Esophagus muscularis mucosa (tissue), 4 donors: ENCODE measurements at regions not wholly inside any gene's neighbourhood (a gene's known extent, or its start where the extent isn't known, plus 50 kb on each side); places are given as distances from the start of the nearest gene placed in this dataset.

ENCODE experiments used
- DNase-seq: peaks from one replicate; pipeline ENCODE4 v3.0.0-alpha.2; 2017; ENCODE audit errors: extremely low spot score
- H3K27ac ChIP-seq, 4 donors: fragments of 200-600 bp; sonication (generic); replicated peaks in 1 of 4; 1 replicate in 3 of 4; 2 replicates in 1 of 4; pipeline ENCODE4 v1.5.1; 2016 to 2019; ENCODE audit warnings: mild to moderate bottlenecking in 1 of 4
- H3K27me3 ChIP-seq, 4 donors: fragments of 200-600 bp; sonication (generic); one replicate each; pipeline versions ENCODE4 v1.5.1 to v1.6.0; 2016 to 2019
- H3K36me3 ChIP-seq, 4 donors: fragments of 200-600 bp; sonication (generic); one replicate each; pipeline ENCODE4 v1.5.1; 2016 to 2019
- H3K4me1 ChIP-seq, 4 donors: fragments of 200-600 bp; sonication (generic); one replicate each; pipeline ENCODE4 v1.5.1; 2016 to 2019
- H3K4me3 ChIP-seq, 4 donors: fragments of 200-600 bp; sonication (generic); 1 replicate in 2 of 4; 2 replicates in 2 of 4; pipeline ENCODE4 v1.5.1; 2016 to 2019; ENCODE audit warnings: mild to moderate bottlenecking in 4 of 4, moderate library complexity in 1 of 4
- H3K9me3 ChIP-seq, 4 donors: fragments of 200-600 bp; sonication (generic); 1 replicate in 3 of 4; 2 replicates in 1 of 4; pipeline ENCODE4 v1.5.1; 2016 to 2019
- EP300 ChIP-seq: sonication (generic); formaldehyde crosslinking; IDR thresholded peaks from one replicate; pipeline ENCODE4 v1.6.1; 2017; ENCODE audit warnings: antibody characterized with exemption
- POLR2A ChIP-seq: fragments of 450-650 bp; IDR thresholded peaks from one replicate; pipeline ENCODE4 v1.6.1; 2017; ENCODE audit warnings: antibody characterized with exemption, moderate library complexity, mild to moderate bottlenecking, low read depth
- POLR2AphosphoS5 ChIP-seq, 2 donors: sonication (generic); formaldehyde crosslinking; IDR thresholded peaks; one replicate each; pipeline ENCODE4 v1.6.1; 2017; ENCODE audit warnings: antibody characterized with exemption in 2 of 2
- WGBS: methylation state at CpG from one replicate; pipeline ENCODE4 v1.1.5; 2018; 5-methylcytosine and 5-hydroxymethylcytosine counted together
- intact Hi-C: fragments of 100-400 bp; cut with DNase I; formaldehyde crosslinking; loops from one replicate; pipeline ENCODE4 v1.15.1; 2023
- TF ChIP-seq, protein P1 (sequence below), 3 experiments: fragments of 200-600 bp in 2 of 3; fragments of 450-650 bp in 1 of 3; sonication (generic) in 2 of 3; IDR thresholded peaks; one replicate each; pipeline ENCODE4 v1.5.1; 2017 to 2019; ENCODE audit warnings: antibody characterized with exemption in 3 of 3, mild to moderate bottlenecking in 2 of 3, moderate library complexity in 1 of 3

DNA sequence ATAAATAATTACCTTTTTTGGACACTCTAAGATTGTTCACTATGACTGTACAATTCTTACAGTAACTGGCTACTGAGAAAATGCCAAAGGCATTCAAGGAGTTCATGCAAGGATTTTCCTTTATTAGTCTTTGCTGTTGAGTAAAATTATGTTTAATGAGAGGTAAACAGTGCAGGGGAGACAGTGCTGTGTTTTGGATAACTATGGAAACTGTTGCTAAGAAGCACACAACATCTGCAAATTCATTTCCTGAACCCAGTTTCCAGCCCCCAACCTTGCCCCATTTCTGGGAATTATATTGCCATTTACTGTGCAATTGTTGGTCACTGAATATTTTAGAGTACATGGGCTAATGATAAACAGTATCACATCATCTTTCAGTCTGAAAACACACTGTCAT, 1005.8 kb downstream of the TRHDE start:
- H3K36me3 ChIP-seq = no peaks in the 10 kb centered on the region
- DNase-seq = no peak
- H3K4me1 ChIP-seq = peaks cover 0 to 12% (median 3%) of the 10 kb centered on the region in 4 donors
- H3K27me3 ChIP-seq = no peaks in the 10 kb centered on the region
- no peak overlapping the region for H3K27ac ChIP-seq
- no peaks in the 10 kb centered on the region for H3K9me3 ChIP-seq
- H3K4me3 ChIP-seq = no peak overlapping the region
- TF ChIP-seq EP300 = no peak
- no peak for TF ChIP-seq POLR2A
- no peak for TF ChIP-seq POLR2AphosphoS5 (IDR thresholded peaks at IDR 0.05)
- TF ChIP-seq, protein P1, sequence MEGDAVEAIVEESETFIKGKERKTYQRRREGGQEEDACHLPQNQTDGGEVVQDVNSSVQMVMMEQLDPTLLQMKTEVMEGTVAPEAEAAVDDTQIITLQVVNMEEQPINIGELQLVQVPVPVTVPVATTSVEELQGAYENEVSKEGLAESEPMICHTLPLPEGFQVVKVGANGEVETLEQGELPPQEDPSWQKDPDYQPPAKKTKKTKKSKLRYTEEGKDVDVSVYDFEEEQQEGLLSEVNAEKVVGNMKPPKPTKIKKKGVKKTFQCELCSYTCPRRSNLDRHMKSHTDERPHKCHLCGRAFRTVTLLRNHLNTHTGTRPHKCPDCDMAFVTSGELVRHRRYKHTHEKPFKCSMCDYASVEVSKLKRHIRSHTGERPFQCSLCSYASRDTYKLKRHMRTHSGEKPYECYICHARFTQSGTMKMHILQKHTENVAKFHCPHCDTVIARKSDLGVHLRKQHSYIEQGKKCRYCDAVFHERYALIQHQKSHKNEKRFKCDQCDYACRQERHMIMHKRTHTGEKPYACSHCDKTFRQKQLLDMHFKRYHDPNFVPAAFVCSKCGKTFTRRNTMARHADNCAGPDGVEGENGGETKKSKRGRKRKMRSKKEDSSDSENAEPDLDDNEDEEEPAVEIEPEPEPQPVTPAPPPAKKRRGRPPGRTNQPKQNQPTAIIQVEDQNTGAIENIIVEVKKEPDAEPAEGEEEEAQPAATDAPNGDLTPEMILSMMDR (IDR thresholded peaks at IDR 0.05) = no peak
- intact Hi-C loops = no loop called here

DNA sequence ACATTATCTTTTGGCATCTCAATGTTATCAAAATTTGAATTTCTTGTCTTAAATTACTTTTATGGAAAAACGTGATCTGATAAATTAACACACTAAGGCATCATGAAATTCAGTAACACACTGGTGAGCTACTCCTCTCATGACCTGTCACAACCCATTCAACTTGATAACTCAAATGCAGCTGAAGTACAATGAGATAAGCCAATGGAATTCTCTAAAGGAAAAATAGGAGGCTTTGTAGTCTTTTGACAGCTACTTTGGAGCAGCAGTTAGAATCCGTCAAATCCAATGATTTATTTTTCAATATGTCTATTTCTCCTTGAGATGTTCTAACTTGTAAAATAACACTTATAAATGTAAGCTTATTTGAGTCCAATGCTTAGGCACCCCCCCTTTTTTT, 1029.4 kb downstream of the TRHDE start:
- TF ChIP-seq POLR2A = no peak
- TF ChIP-seq EP300 = no peak
- TF ChIP-seq, protein P1 (IDR thresholded peaks at IDR 0.05) = no peak
- no peak for TF ChIP-seq POLR2AphosphoS5 (IDR thresholded peaks at IDR 0.05)
- no peaks in the 10 kb centered on the region for H3K4me1 ChIP-seq
- H3K4me3 ChIP-seq = no peak overlapping the region
- intact Hi-C loops = no loop called here
- H3K27ac ChIP-seq = no peak overlapping the region
- no peaks in the 10 kb centered on the region for H3K36me3 ChIP-seq
- 90% methylated on average over 2 of the region's 2 CpGs for WGBS
- H3K9me3 ChIP-seq = no peaks in the 10 kb centered on the region
- no peak for DNase-seq
- H3K27me3 ChIP-seq = no peaks in the 10 kb centered on the region

DNA sequence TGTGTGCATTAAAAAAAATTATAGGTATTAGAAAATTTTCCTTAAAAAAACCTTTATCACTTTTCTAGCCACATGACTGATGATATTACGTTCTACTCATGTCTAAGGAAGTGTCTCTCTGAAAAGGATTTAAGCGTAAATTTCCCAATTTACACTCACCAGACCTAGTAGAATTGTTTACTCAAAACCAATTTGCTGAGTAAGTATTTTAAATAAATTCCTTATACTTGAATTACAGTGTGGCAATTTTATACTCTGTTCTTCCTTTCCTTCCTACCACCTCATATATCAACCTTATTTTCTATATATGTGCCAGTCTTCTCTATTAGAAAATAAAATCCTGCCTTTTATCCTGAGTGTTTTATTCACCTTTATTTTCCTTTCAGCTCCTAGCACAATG, 1035.1 kb downstream of the TRHDE start:
- Histone ChIP-seq H3K4me3 (no peak overlapping the region), H3K36me3 (no peaks in the 10 kb centered on the region), H3K4me1 (peaks cover 0 to 5% (median 0%) of the 10 kb centered on the region in 4 donors), H3K9me3 (no peaks in the 10 kb centered on the region), H3K27me3 (no peaks in the 10 kb centered on the region), H3K27ac (no peak overlapping the region)
- no peak for DNase-seq
- intact Hi-C loops = no loop called here
- WGBS = 75% methylated on average over 2 of the region's 2 CpGs
- TF ChIP-seq EP300 (no peak), POLR2A (no peak), POLR2AphosphoS5 (IDR thresholded peaks at IDR 0.05) (no peak)
- TF ChIP-seq, protein P1 (IDR thresholded peaks at IDR 0.05) = no peak

DNA sequence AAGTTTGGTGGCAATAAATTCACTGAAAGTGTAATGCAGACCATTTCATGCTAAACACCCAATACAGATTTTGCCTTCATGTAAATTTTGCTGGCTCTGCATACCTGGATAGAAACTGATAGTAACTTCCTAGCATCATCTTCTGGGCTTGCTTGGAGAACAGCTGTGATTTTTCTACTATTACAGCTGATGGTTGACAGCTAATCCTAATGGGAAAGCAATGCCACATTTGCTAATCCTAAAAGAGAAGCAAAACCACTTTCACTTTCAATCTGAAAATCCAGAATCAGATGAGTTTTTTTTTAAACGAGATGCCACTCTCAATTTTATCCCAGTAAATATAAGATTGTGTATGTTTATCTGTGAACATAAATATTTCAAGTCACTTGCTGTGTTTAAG, 1035.9 kb downstream of the TRHDE start:
- DNase-seq = no peak
- TF ChIP-seq, protein P1 (IDR thresholded peaks at IDR 0.05) = no peak
- no peak for TF ChIP-seq POLR2A
- no peak for TF ChIP-seq POLR2AphosphoS5 (IDR thresholded peaks at IDR 0.05)
- TF ChIP-seq EP300 = no peak
- Histone ChIP-seq H3K27me3 (no peaks in the 10 kb centered on the region), H3K9me3 (no peaks in the 10 kb centered on the region), H3K4me3 (peak overlapping the region in 1 of 4 donors; percentile 7), H3K4me1 (peaks cover 0 to 5% (median 0%) of the 10 kb centered on the region in 4 donors), H3K36me3 (no peaks in the 10 kb centered on the region), H3K27ac (no peak overlapping the region)
- intact Hi-C loops = no loop called here
- 21% methylated on average over 1 of the region's 1 CpG for WGBS

DNA sequence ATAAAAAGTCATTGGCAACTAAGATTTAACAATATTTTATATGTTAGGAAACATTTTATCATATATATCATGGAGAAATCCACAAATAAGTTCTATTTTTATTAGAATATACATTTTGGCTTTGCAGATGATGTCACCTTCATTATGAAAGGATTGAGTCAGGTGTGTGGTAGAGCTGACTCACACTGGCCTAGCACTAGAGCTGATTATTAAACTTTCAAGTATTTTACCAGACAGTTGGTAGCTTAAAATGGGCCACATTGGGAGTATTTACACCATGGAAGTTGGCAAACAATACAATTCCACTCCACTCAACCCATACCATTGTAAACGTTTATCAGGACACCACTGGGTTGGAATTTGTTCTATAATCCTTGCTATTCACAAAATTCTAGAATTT, 1036.6 kb downstream of the TRHDE start:
- no peak for DNase-seq
- intact Hi-C loops = no loop called here
- TF ChIP-seq POLR2A (no peak), POLR2AphosphoS5 (IDR thresholded peaks at IDR 0.05) (no peak), EP300 (no peak)
- TF ChIP-seq, protein P1 (IDR thresholded peaks at IDR 0.05) = no peak
- no peak overlapping the region for H3K27ac ChIP-seq
- H3K36me3 ChIP-seq = no peaks in the 10 kb centered on the region
- no peaks in the 10 kb centered on the region for H3K27me3 ChIP-seq
- H3K9me3 ChIP-seq = no peaks in the 10 kb centered on the region
- peaks cover 0 to 5% (median 0%) of the 10 kb centered on the region in 4 donors for H3K4me1 ChIP-seq
- WGBS = 38% methylated on average over 1 of the region's 1 CpG
- no peak overlapping the region for H3K4me3 ChIP-seq
